ENCODE measurements at regions not wholly inside any gene's neighbourhood (a gene's known extent, or its start where the extent isn't known, plus 50 kb on each side); places are given as distances from the start of the nearest gene placed in this dataset.

GRCh38 chr15:88982304-88982945 lies 69.2 kb upstream of the MFGE8 start:
- TF ChIP-seq POLR2A (IDR thresholded peaks at IDR 0.05): no peak
- TF ChIP-seq, protein P1, sequence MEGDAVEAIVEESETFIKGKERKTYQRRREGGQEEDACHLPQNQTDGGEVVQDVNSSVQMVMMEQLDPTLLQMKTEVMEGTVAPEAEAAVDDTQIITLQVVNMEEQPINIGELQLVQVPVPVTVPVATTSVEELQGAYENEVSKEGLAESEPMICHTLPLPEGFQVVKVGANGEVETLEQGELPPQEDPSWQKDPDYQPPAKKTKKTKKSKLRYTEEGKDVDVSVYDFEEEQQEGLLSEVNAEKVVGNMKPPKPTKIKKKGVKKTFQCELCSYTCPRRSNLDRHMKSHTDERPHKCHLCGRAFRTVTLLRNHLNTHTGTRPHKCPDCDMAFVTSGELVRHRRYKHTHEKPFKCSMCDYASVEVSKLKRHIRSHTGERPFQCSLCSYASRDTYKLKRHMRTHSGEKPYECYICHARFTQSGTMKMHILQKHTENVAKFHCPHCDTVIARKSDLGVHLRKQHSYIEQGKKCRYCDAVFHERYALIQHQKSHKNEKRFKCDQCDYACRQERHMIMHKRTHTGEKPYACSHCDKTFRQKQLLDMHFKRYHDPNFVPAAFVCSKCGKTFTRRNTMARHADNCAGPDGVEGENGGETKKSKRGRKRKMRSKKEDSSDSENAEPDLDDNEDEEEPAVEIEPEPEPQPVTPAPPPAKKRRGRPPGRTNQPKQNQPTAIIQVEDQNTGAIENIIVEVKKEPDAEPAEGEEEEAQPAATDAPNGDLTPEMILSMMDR (IDR thresholded peaks at IDR 0.05): no peak

Data from right lobe of liver (tissue), 4 donors.